GM18502 (cell line): ENCODE measurements at regions not wholly inside any gene's neighbourhood (a gene's known extent, or its start where the extent isn't known, plus 50 kb on each side); places are given as distances from the start of the nearest gene placed in this dataset.

Experiments used
- ATAC-seq: cut with Tn5 transposase; IDR thresholded peaks from one replicate; pipeline ENCODE4 v1.9.1; 2021; ENCODE audit warnings: mild to moderate bottlenecking; ENCODE audit not compliant: unreplicated experiment, poor library complexity

DNA sequence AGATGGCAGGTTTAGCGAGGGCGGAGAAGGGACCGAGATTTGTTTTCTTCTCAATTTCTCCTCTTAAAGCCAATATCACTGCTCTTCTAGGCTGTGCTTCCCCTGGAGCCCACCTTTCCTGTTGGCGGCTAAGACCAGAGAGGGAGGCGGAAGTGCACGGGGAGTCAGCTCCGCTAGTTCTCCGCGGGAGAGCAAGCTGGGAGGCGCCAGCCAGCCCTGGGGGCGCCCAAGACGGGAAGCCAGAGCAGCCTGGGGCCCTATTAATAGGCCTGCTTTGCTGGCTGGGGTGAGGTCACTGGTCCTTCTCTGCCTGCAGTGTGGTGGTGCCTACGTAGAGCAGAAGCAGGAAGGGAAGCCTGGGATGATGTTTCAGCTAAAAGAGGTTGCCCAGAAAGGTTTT lies 61.6 kb downstream of the LSM5 start:
- no peak for ATAC-seq

GRCh38 chr7:32427769-32428291 lies 62.4 kb downstream of the LSM5 start:
- ATAC-seq: peak; percentile 61

GRCh38 chr7:32416846-32417245 lies 73.3 kb downstream of the LSM5 start:
- no peak for ATAC-seq

- ATAC-seq: no peak
These were observed 74.2 kb downstream of the LSM5 start for GRCh38 chr7:32415936-32416335.

- ATAC-seq: no peak
These were observed 74.7 kb downstream of the LSM5 start for GRCh38 chr7:32415519-32415918.

DNA sequence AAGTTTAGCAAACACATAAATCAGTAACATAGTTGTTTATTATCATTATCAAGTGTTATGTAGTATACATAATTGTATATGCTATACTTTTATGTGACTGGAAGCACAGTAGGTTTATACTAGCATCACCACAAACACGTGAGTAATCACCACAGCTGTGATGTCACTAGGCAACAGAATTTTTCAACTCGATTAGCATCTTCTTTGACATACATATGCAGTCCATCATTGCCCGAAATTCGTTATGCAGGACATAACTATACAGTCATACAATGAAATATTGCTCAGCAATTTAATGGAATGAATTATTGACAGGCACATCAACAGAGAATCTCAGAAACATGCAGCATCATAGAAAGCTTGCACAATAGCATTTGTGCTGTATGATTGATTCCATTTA lies 77.7 kb downstream of the LSM5 start:
- no peak for ATAC-seq

GRCh38 chr7:32410545-32410944 lies 79.6 kb downstream of the LSM5 start:
- ATAC-seq: no peak

DNA sequence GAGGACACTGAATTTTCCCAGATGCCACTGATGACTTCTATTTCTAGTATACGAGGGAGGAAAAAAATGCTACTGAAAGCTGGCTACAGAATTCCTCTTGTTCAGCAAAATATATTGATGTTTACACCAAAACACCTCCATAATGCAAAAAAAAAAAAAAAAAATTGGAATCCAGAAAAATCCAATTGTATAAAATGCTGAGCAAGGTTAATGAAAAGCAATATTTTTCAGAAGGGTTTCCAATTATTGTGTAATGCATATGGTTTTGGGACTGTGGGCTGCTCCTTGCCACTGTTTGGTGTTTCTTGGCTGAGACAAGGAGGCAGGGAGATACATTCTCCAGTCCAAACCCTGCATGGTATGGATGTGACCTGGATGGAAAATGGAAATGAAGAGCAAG lies 83.8 kb downstream of the LSM5 start:
- ATAC-seq: no peak

DNA sequence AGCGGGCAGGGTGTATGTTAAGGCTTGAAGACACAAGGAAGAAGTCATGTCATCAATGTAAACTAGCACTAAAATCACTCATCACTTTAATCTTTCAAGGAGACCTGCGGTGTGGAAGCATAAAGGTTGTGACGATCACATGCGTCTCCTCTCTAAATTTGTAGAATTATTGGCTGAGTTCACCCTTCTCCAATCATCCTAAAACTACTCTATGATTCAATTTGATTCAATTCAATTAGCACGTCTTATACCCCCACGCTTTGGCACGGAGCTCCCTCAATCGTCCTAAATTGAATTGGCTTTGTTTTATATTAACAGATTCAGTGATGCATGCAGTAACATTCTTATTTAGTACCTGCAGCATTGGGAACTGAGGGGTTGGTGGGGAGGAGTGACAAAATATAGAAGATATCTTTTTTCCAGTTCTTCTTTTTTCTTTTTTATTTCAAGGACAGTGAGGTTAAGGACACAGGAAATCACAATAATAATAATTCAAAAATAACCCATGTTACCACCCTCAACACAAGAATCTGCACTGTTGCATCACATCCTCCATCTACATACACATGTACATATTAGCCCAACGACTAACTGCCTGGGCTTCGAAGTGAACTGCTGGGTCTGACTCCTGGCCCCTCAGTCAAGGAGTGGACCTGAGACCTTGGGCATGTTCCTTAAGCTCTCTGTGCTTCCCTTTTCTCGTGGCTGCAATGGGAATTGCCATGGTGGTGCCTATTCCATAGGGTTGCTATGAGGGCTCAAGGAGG lies 86.5 kb downstream of the LSM5 start:
- ATAC-seq: no peak

GRCh38 chr7:32400676-32401075 lies 89.5 kb downstream of the LSM5 start:
- ATAC-seq: no peak

GRCh38 chr7:32399311-32399710 lies 90.9 kb downstream of the LSM5 start:
- ATAC-seq: no peak

DNA sequence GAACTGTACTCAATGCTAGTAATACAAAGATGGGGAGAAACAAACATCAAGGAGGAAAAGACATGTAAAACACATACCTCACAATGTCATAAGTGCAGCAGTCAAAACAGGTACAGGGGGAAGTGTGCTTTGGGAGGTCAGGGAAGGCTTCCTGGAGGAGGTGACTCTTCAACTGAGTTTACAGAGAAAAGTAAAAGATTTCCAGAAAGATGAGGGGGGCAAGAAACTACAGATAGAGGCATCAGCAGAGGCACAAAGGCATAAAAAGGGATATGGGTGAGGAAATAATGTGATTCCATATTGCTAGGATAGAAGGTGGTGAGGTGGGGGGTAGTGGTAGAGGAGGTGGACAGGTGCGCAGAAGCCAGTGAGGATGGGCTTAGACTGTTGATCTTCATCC lies 95.0 kb downstream of the LSM5 start:
- no peak for ATAC-seq

- no peak for ATAC-seq
These were observed 96.3 kb downstream of the LSM5 start for GRCh38 chr7:32393861-32394260.

DNA sequence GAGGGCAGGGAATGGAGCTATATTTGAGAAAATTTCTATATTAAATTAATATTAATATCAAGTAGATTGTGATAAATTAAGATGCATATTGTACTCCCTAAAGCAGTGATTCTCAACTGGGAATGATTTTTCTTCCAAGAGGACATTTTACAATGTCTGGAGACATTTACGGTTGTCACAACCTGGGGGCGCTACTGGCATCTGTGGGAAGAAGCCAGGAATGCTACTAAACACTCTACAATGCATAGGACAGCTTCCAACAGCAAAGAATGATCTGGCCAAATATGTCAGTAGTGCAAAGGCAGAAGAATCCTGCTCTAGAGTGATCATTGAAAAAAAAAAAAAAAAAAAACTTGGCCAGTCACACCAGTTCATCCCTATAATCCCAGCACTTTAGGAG lies 100.0 kb downstream of the LSM5 start:
- ATAC-seq: no peak

DNA sequence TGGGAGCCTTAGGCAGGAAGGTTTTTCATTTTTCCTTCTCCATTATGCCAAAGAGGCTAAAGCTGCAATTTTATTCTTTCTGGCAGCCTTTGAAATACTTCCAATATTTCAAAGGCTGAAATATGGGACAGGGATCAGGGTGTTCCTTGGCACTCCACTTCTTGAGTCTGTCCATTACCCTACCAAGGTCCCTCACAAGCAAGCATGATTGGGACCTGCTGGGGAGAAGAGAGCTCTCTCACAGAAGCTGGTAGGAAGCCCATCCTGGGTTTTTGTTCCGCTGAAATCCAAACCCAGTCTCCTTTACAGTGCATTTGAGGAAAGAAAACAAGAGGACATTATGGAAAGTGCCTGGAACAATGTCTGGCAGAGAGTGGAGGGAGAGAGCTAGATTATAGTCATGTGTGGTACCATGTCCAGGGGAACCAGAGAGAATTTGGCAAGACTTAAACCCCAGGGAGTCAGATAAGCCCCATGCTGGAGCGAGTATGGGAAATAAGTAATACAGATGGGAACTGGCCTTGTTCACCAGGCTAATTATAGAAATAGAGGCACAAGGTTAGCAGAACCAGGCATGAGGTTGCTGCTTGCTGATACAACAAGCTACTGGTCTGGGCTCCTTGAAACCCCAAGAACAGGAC lies 104.7 kb downstream of the LSM5 start:
- no peak for ATAC-seq

DNA sequence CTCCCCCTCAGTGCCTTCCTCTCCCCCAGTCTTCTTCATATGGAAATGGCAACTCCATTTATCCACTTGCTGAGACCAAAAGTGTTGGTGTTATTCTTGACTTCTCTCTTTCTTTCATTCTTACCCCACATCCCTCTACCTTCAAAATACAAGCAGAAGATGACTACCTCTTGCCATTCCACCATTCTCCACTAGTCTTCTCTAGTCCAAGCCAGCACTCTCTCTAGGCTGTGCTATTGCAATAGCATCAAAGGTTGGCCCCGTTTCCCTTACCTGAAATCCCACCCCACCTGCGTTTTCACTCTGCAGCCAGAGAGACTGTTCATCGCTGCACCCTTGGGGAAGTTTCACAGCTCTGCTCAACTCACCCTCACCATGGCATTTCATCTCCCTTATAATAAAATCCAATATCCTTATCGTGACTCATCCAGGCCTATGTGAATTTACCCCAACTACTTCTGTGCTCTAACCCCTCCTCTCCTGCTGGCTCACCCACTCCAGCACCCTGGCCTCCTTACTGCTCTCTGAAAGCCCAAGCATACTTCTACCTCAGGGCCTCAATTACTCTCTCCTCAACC lies 109.1 kb downstream of the LSM5 start:
- ATAC-seq: no peak

DNA sequence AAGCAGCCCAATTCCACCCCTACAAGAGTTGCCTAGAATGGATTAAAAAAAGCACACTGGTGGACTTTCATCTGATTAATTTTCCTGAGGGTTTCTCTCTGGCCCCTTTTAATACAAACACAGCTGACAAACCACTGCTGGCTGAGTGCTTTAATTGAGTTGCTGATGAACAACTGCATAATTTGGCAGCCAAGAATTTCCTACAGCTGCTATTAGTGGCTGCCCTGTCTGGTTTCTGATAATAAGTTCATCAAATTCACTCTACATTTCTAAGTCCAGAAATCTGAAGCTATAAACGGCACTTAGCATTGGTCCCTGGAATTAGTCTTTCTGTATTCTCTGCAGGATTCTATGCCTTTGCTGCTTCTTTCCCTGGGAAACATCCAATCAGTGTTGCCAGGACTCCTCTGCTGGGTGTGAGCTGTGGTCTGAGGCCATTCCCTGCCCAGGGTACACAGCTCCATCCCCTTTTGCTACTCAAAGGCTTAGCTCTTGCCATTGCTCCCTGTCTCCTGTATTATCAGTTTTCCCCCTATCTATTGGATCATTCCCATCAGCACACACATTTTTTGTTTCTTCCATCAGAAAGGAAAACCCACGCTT lies 110.6 kb downstream of the LSM5 start:
- no peak for ATAC-seq

- no peak for ATAC-seq
These were observed 111.2 kb downstream of the LSM5 start for GRCh38 chr7:32378988-32379387.

DNA sequence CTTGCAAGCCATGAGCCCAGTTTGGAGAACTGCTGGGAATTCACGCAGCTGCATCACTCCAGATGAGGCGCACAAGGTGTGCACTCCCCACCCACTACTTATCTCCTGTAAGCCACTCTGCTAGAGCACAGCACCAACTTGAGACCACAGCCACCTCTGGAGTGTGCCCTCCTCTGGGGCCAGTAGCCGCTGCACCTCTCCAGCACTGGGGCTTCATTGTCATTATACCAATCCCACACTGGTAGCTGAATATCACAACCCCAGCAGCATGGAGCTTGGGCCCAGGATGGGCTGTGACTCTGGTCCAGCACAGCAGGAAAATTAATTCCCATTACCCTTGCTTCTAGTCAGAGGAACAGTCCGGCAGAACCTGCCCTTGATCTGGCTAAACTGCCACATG lies 125.6 kb downstream of the LSM5 start:
- ATAC-seq: no peak

GRCh38 chr7:32360127-32360526 lies 130.1 kb downstream of the LSM5 start:
- no peak for ATAC-seq
